ENCODE measurements at regions not wholly inside any gene's neighbourhood (a gene's known extent, or its start where the extent isn't known, plus 50 kb on each side); places are given as distances from the start of the nearest gene placed in this dataset.

DNA sequence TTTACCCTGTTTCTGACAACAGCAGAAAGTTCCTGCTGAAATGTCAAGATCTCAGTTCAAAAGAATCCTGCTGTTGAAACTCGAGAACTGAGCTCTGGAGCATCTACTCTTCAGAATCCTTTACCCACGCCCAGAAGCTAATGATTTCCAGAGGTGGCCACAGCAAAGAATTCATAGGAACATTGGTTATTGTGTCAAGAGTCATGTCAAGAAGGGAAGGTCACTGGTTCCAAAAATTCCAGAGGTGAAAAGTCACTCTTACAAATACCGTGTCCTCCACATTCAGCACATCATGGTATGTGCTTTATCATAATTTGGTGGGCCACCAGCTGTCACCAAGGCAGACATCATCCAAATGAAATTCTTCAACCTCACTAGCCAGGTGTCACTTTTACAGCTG is 394.4 kb upstream of the NPVF start:
- Histone ChIP-seq H3K4me2 (ENCODE audit: insufficient read depth, low read length) (no peak overlapping the region), H4K20me1 (ENCODE audit: insufficient read depth, low read length) (no peaks in the 10 kb centered on the region), H3K9me3 (ENCODE audit: insufficient read depth, low read length, severe bottlenecking) (no peaks in the 10 kb centered on the region), H3K36me3 (ENCODE audit: insufficient read depth, low read length) (no peaks in the 10 kb centered on the region), H2AFZ (ENCODE audit: low read depth, low read length) (no peak overlapping the region), H3K4me3 (ENCODE audit: low read depth in 1 of 2, low read length in 2 of 2) (no peak overlapping the region), H3K9ac (ENCODE audit: low read depth, low read length) (no peak overlapping the region), H3K27ac (ENCODE audit: low read length) (no peak overlapping the region), H3K4me1 (ENCODE audit: insufficient read depth, low read length) (peaks cover 10% of the 10 kb centered on the region; the same call in 1 of the 2 replicates), H3K27me3 (ENCODE audit: insufficient read depth, low read length, poor library complexity) (peaks cover 9% of the 10 kb centered on the region), H3K79me2 (ENCODE audit: insufficient read depth, low read length) (no peaks in the 10 kb centered on the region)
- TF ChIP-seq, protein P1, sequence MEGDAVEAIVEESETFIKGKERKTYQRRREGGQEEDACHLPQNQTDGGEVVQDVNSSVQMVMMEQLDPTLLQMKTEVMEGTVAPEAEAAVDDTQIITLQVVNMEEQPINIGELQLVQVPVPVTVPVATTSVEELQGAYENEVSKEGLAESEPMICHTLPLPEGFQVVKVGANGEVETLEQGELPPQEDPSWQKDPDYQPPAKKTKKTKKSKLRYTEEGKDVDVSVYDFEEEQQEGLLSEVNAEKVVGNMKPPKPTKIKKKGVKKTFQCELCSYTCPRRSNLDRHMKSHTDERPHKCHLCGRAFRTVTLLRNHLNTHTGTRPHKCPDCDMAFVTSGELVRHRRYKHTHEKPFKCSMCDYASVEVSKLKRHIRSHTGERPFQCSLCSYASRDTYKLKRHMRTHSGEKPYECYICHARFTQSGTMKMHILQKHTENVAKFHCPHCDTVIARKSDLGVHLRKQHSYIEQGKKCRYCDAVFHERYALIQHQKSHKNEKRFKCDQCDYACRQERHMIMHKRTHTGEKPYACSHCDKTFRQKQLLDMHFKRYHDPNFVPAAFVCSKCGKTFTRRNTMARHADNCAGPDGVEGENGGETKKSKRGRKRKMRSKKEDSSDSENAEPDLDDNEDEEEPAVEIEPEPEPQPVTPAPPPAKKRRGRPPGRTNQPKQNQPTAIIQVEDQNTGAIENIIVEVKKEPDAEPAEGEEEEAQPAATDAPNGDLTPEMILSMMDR (IDR thresholded peaks at IDR 0.05; ENCODE audit: borderline replicate concordance, extremely low read depth, low read length, poor library complexity, severe bottlenecking): no peak
- TF ChIP-seq EZH2 (IDR thresholded peaks at IDR 0.05; ENCODE audit: borderline replicate concordance, low read depth, low read length, severe bottlenecking): no peak
- no peak for ATAC-seq (ENCODE audit: insufficient read depth, low read depth)
- no peak for DNase-seq

DNA sequence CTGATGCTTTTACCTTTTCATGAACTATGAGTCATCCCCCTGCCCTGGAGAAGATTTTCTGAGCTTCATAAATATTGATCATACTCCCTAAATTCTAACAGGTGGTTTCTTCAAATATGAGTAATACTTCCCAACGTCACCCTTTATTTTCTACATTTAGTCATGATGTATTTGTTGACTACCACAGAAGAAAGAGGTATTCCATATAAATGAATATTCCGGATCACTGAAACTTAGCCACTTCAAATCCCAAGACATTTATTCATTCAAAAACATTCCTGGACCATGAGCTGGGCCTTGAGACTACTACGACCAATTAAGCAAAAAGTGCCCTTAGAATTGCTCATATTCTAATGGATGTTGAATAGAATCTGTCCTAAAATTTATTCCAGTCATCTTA is 395.8 kb upstream of the NPVF start:
- ATAC-seq (ENCODE audit: insufficient read depth, low read depth) (no peak), DNase-seq (no peak)
- Histone ChIP-seq H3K9me3 (ENCODE audit: insufficient read depth, low read length, severe bottlenecking) (no peaks in the 10 kb centered on the region), H3K27ac (ENCODE audit: low read length) (no peak overlapping the region), H3K9ac (ENCODE audit: low read depth, low read length) (no peak overlapping the region), H3K4me3 (ENCODE audit: low read depth in 1 of 2, low read length in 2 of 2) (no peak overlapping the region), H3K4me2 (ENCODE audit: insufficient read depth, low read length) (no peak overlapping the region), H2AFZ (ENCODE audit: low read depth, low read length) (no peak overlapping the region), H3K4me1 (ENCODE audit: insufficient read depth, low read length) (peaks cover 10% of the 10 kb centered on the region; the same call in 1 of the 2 replicates), H3K27me3 (ENCODE audit: insufficient read depth, low read length, poor library complexity) (peaks cover 9% of the 10 kb centered on the region), H4K20me1 (ENCODE audit: insufficient read depth, low read length) (no peaks in the 10 kb centered on the region), H3K79me2 (ENCODE audit: insufficient read depth, low read length) (no peaks in the 10 kb centered on the region), H3K36me3 (ENCODE audit: insufficient read depth, low read length) (no peaks in the 10 kb centered on the region)
- TF ChIP-seq EZH2 (IDR thresholded peaks at IDR 0.05; ENCODE audit: borderline replicate concordance, low read depth, low read length, severe bottlenecking): no peak
- TF ChIP-seq, protein P1 (IDR thresholded peaks at IDR 0.05; ENCODE audit: borderline replicate concordance, extremely low read depth, low read length, poor library complexity, severe bottlenecking): no peak

DNA sequence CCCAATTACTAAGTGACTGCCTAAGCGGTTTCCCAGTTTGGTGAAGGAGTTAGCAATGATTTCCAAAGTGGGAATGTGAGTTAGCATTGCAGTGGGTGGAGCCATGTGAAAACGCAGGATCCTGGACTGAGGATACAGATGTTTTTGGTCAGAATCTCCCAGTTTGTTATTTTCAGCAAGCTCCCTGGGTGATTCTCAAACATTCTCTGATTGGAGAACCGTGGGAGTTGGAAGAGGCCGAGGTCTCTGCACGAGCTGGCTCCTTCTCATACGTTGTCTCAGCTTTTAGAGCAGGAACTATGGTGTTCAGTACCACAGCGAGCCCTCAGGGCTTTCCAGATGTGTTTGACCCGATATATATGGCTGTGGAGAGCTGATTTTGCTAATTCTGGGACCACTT is 396.5 kb upstream of the NPVF start:
- no peaks in the 10 kb centered on the region for H3K9me3 ChIP-seq (ENCODE audit: insufficient read depth, low read length, severe bottlenecking)
- H3K36me3 ChIP-seq (ENCODE audit: insufficient read depth, low read length): no peaks in the 10 kb centered on the region
- H3K27ac ChIP-seq (ENCODE audit: low read length): no peak overlapping the region
- no peak overlapping the region for H3K4me2 ChIP-seq (ENCODE audit: insufficient read depth, low read length)
- H3K9ac ChIP-seq (ENCODE audit: low read depth, low read length): no peak overlapping the region
- H3K4me1 ChIP-seq (ENCODE audit: insufficient read depth, low read length): peaks cover 10% of the 10 kb centered on the region; the same call in 1 of the 2 replicates
- H3K4me3 ChIP-seq (ENCODE audit: low read depth in 1 of 2, low read length in 2 of 2): no peak overlapping the region
- no peak for ATAC-seq (ENCODE audit: insufficient read depth, low read depth)
- no peaks in the 10 kb centered on the region for H3K79me2 ChIP-seq (ENCODE audit: insufficient read depth, low read length)
- no peak for DNase-seq
- TF ChIP-seq EZH2 (IDR thresholded peaks at IDR 0.05; ENCODE audit: borderline replicate concordance, low read depth, low read length, severe bottlenecking): no peak
- TF ChIP-seq, protein P1 (IDR thresholded peaks at IDR 0.05; ENCODE audit: borderline replicate concordance, extremely low read depth, low read length, poor library complexity, severe bottlenecking): no peak
- peaks cover 9% of the 10 kb centered on the region for H3K27me3 ChIP-seq (ENCODE audit: insufficient read depth, low read length, poor library complexity)
- no peaks in the 10 kb centered on the region for H4K20me1 ChIP-seq (ENCODE audit: insufficient read depth, low read length)
- H2AFZ ChIP-seq (ENCODE audit: low read depth, low read length): no peak overlapping the region
